Keratinocyte (primary cell): ENCODE measurements at regions not wholly inside any gene's neighbourhood (a gene's known extent, or its start where the extent isn't known, plus 50 kb on each side); places are given as distances from the start of the nearest gene placed in this dataset.

Source experiments
- DNase-seq: peaks from one replicate; pipeline ENCODE4 v3.0.0-alpha.2; 2011; ENCODE audit warnings: low read depth, missing footprints, low spot score
- FAIRE-seq: peaks from 2 replicates; lab custom pipeline; 2011; peaks lifted over from hg19 to GRCh38; lab: Jason Lieb, UNC
- H2AFZ ChIP-seq: 2 replicates; pipeline ENCODE4 v1.6.0; 2012; ENCODE audit warnings: low read length, control low read depth, inconsistent platforms; ENCODE audit not compliant: control insufficient read depth
- H3K27ac ChIP-seq: 2 replicates; pipeline ENCODE4 v1.5.1; 2011; ENCODE audit warnings: low read length; ENCODE audit not compliant: control insufficient read depth, insufficient read depth
- H3K27me3 ChIP-seq: 3 replicates; pipeline ENCODE4 v1.6.0; 2011; ENCODE audit warnings: low read length; ENCODE audit not compliant: control insufficient read depth, insufficient read depth; ENCODE audit errors: extremely low read depth
- H3K36me3 ChIP-seq, 2 experiments: 2 replicates in 1 of 2; 3 replicates in 1 of 2; pipeline ENCODE4 v1.5.1; 2011; ENCODE audit warnings: low read length in 2 of 2, mild to moderate bottlenecking in 1 of 2; ENCODE audit not compliant: control insufficient read depth in 2 of 2, insufficient read depth in 2 of 2; ENCODE audit errors: extremely low read depth in 1 of 2
- H3K4me1 ChIP-seq: 3 replicates; pipeline ENCODE4 v1.5.1; 2011; ENCODE audit warnings: low read length; ENCODE audit not compliant: control insufficient read depth, insufficient read depth; ENCODE audit errors: extremely low read depth
- H3K4me2 ChIP-seq: 3 replicates; pipeline ENCODE4 v1.6.0; 2011; ENCODE audit warnings: low read depth, low read length; ENCODE audit not compliant: control insufficient read depth, insufficient read depth; ENCODE audit errors: extremely low read depth
- H3K4me3 ChIP-seq, 3 experiments: fragments of 200-600 bp in 1 of 3; sonication (generic) in 1 of 3; 2 replicates in 2 of 3; 3 replicates in 1 of 3; pipeline ENCODE4 v1.5.1; 2011 to 2016; ENCODE audit warnings: low read length in 3 of 3, mild to moderate bottlenecking in 3 of 3, control low read depth in 2 of 3, inconsistent platforms in 1 of 3, low read depth in 1 of 3, mixed read lengths in 1 of 3, mixed run types in 1 of 3, moderate library complexity in 1 of 3; ENCODE audit not compliant: control insufficient read depth in 2 of 3, insufficient read depth in 2 of 3; ENCODE audit errors: extremely low read depth in 1 of 3
- H3K79me2 ChIP-seq: 2 replicates; pipeline ENCODE4 v1.6.0; 2012; ENCODE audit warnings: low read length; ENCODE audit not compliant: control insufficient read depth, insufficient read depth
- H3K9ac ChIP-seq: 3 replicates; pipeline ENCODE4 v1.6.0; 2011; ENCODE audit warnings: low read length; ENCODE audit not compliant: control insufficient read depth, insufficient read depth; ENCODE audit errors: extremely low read depth
- H3K9me1 ChIP-seq: 3 replicates; pipeline ENCODE4 v1.6.0; 2011; ENCODE audit warnings: low read length; ENCODE audit not compliant: control insufficient read depth, insufficient read depth; ENCODE audit errors: extremely low read depth
- H3K9me3 ChIP-seq: 2 replicates; pipeline ENCODE4 v1.5.1; 2012; ENCODE audit warnings: low read depth, low read length; ENCODE audit not compliant: control insufficient read depth
- H4K20me1 ChIP-seq: 3 replicates; pipeline ENCODE4 v1.6.0; 2011; ENCODE audit warnings: low read length; ENCODE audit not compliant: control insufficient read depth, insufficient read depth; ENCODE audit errors: extremely low read depth
- CTCF ChIP-seq, 3 experiments: IDR thresholded peaks in 1 of 3; conservative IDR thresholded peaks in 1 of 3; optimal IDR thresholded peaks in 1 of 3; 2 replicates in 2 of 3; 3 replicates in 1 of 3; pipeline versions ENCODE3 to v1.5.1; 2011; ENCODE audit warnings: low read length in 3 of 3, mild to moderate bottlenecking in 3 of 3, moderate library complexity in 2 of 3, control low read depth in 1 of 3, inconsistent platforms in 1 of 3; ENCODE audit not compliant: insufficient read depth in 2 of 3; ENCODE audit errors: extremely low read depth in 1 of 3
- EZH2 ChIP-seq: IDR thresholded peaks from one replicate; pipeline ENCODE4 v1.6.1; 2012; ENCODE audit warnings: inconsistent platforms, mild to moderate bottlenecking, low read length, moderate library complexity
- dilution Hi-C: fragments of 300-500 bp; cut with MboI; formaldehyde crosslinking; loops from one replicate; pipeline ENCODE4 v1.7.0; 2020; ENCODE audit warnings: low sequenced_read_pairs; ENCODE audit not compliant: extremely low pct_ligation_motif_present

- no peaks in the 10 kb centered on the region for H3K79me2 ChIP-seq
- H2AFZ ChIP-seq = no peak overlapping the region
- no peaks in the 10 kb centered on the region for H3K27me3 ChIP-seq
- FAIRE-seq (no peak), DNase-seq (no peak)
- H3K4me3 ChIP-seq = no peak overlapping the region
- dilution Hi-C loops = no loop called here
- H3K4me1 ChIP-seq = no peaks in the 10 kb centered on the region
- no peaks in the 10 kb centered on the region for H4K20me1 ChIP-seq
- H3K27ac ChIP-seq = no peak overlapping the region
- no peak for TF ChIP-seq EZH2
- no peak for TF ChIP-seq CTCF (optimal IDR thresholded peaks at IDR 0.05 in 1 of 3, IDR thresholded peaks at IDR 0.05 in 1 of 3, conservative IDR thresholded peaks at IDR 0.05 in 1 of 3; ENCODE audit: extremely low read depth in 1 of 3, insufficient read depth in 2 of 3, low read length in 3 of 3)
- H3K9me1 ChIP-seq = no peaks in the 10 kb centered on the region
- H3K9ac ChIP-seq = no peak overlapping the region
- H3K9me3 ChIP-seq = no peaks in the 10 kb centered on the region
- H3K4me2 ChIP-seq = no peak overlapping the region
- H3K36me3 ChIP-seq = no peaks in the 10 kb centered on the region
Measured at GRCh38 chr2:193523662-193524061, 1328.9 kb upstream of the TMEFF2 start.

GRCh38 chr2:193521523-193521922 lies 1326.8 kb upstream of the TMEFF2 start:
- H3K4me1 ChIP-seq = no peaks in the 10 kb centered on the region
- H4K20me1 ChIP-seq = no peaks in the 10 kb centered on the region
- H3K9me3 ChIP-seq = no peaks in the 10 kb centered on the region
- H3K9ac ChIP-seq = no peak overlapping the region
- no peak overlapping the region for H2AFZ ChIP-seq
- no peaks in the 10 kb centered on the region for H3K79me2 ChIP-seq
- H3K36me3 ChIP-seq = no peaks in the 10 kb centered on the region
- H3K4me2 ChIP-seq = no peak overlapping the region
- FAIRE-seq (no peak), DNase-seq (no peak)
- TF ChIP-seq EZH2 = no peak
- no peak for TF ChIP-seq CTCF (optimal IDR thresholded peaks at IDR 0.05 in 1 of 3, IDR thresholded peaks at IDR 0.05 in 1 of 3, conservative IDR thresholded peaks at IDR 0.05 in 1 of 3; ENCODE audit: extremely low read depth in 1 of 3, insufficient read depth in 2 of 3, low read length in 3 of 3)
- H3K27me3 ChIP-seq = no peaks in the 10 kb centered on the region
- H3K4me3 ChIP-seq = no peak overlapping the region
- no peak overlapping the region for H3K27ac ChIP-seq
- dilution Hi-C loops = no loop called here
- no peaks in the 10 kb centered on the region for H3K9me1 ChIP-seq
